GM19023 (cell line): ENCODE measurements at regions not wholly inside any gene's neighbourhood (a gene's known extent, or its start where the extent isn't known, plus 50 kb on each side); places are given as distances from the start of the nearest gene placed in this dataset.
"Not testable (repeated sequence)": the region's sequence is repeated elsewhere in the genome, so short reads cannot be mapped to it uniquely, and the experiment has no call there.

Experiments used
- ATAC-seq: cut with Tn5 transposase; IDR thresholded peaks from one replicate; pipeline ENCODE4 v1.9.1; 2021; ENCODE audit warnings: mild to moderate bottlenecking, moderate library complexity; ENCODE audit not compliant: unreplicated experiment

DNA sequence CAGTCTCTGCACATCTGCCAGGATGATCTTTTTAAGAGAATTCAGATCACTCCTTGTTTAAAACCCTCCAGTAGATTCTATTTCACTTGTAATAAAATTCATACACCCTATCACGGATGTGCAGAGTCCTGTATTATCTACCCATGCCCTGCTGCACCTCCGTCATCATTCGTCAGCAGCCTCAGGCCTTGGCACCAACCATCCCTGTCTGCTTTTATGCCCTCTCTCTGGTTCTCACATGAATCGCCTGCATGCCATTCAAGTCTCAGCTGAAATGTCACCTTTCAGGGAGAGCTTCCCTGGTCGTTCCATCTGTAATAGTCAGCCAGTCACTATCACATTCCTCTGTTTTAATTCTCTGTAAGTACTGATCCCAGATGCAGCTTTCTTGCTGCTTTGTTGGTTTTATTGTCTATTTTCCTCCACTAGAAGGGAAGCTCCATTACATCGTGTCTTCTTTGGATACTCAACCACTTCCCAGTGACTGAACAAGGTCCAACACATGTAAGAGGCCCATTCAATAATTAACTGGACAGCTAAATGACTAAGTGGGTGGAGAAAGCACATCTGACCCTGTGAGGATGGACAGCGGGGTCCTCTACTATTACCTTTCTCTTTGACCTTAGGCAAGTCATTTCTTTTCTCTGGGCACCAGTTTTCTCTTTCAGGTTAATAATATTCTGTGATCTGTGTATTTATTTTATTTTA lies 81.2 kb upstream of the GOT2 start:
- ATAC-seq, result no peak

DNA sequence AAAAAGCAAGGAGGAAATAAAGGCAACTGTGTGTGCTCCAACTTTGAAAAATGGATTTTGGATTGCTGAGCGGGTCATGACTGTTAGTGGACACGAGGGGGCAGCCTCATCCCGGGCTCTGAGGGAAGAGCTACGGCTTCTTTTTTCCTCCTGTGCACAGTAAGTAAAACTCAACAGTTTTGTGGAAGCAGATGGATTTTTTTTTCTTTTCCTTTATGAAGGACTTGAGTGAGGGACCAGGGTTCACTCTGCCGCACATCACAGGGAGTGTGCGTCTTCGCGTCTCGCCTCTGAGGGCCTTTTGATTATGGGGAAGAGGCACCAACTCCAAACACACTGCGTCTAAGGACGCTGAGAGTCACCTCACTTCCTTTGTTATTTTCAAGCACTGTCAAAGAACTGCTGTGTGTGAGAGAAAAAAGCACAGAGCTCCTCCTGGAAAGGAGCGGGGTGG lies 80.3 kb upstream of the GOT2 start:
- ATAC-seq, result peak; percentile 92

DNA sequence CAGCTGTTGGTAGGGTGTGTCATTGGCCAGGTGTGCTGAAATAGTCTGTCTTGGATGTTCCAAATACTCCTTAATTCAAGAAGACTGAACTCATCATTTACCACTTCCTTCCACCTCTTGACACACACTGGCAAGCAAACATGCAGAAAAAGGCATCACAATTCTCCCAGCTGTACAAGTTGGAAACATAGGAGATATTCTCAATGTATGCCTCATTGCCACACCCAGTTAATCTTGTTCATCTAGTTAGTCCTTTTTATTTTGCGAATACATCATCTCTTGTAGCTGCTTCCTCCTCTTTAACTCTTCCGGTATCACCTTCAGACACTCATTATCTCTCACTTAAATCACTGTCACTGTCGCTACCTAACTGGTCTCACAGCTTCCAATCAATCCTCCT lies 75.1 kb upstream of the GOT2 start:
- ATAC-seq, result no peak

DNA sequence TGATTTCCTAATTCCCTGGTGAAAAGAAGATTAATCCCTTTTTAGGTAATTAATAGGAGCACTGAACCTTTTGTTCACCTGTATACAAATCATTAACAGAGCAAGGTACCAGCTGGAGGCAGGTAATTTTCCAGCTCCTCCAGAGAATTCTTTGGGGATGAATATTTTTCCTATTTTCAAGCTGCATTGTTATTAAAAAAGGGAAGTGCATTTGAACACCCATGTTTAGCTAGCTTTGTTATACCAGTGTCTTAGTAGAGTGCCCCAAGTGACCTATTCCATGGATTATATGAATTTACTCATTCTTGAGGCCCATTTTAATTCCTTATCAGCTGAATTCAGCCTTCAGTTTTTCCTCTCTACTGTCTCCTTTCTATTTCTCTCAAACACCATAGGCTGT lies 73.2 kb upstream of the GOT2 start:
- ATAC-seq, result no peak

DNA sequence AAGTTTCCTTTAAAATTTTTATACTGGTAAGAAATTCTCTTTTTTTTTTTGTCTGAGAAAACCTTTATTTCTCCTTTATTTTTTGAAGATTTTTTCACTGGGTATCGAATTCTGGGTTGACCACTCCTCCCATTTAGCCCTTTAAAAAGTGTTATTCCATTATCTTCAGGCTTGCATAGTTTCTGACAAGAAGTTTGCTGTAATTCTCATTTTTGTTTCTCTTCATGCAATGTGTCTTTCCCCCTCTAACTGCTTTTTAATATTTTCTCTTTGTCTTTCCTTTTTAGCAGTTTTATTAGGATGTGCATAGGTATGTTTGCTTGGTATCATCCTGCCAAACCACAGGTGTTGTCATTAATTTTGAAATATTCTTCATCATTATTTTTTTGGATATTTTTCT lies 67.7 kb upstream of the GOT2 start:
- ATAC-seq, result no peak

DNA sequence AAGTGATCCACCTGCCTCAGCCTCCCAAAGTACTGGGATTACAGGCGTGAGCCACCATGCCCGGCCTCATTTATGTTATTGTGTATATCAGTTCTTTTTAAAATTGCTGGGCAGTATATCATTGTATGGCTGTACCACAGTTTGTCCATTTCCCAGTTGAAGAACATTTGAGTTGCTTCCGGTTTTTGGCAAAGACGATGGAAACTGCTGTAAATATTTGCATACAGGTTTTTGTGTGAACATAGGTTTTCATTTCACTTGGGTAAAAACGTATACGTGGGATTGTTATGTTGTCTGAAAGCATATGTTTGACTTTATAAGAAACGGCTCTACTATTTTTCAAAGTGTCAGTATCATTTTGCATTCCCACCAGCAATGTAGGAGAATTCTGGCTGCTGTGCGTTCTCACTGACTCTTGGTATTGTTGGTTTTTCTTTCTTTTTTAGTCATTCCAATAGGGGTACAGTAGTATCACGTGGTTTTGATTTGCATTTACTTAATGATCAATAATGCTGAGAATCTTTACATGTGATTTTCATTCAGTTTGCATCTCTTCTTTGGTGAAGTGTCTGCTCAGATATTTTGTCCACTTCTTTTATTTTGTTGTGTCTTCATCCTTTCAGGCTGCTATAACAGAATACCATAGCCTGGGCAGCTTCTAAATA lies 63.2 kb upstream of the GOT2 start:
- no peak for ATAC-seq

DNA sequence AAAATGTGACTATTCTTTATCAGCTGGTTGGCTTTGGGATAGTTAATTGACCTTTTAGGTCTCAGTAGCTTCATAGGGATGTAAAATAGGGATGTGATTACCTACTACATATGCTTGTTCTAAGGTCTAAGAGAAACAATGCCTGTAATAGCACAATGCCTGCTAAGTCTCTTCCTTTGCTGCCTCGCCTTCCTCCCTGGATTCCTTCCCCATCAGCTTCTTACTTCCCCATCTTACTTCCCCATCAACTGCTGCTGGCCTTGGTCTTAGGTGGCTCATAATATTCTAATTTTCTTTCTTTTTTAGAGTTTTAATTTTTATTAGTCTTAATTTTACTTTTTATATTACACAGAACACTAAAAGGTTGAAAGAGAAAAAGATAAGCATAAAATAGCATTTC lies 59.2 kb upstream of the GOT2 start:
- ATAC-seq, result no peak

DNA sequence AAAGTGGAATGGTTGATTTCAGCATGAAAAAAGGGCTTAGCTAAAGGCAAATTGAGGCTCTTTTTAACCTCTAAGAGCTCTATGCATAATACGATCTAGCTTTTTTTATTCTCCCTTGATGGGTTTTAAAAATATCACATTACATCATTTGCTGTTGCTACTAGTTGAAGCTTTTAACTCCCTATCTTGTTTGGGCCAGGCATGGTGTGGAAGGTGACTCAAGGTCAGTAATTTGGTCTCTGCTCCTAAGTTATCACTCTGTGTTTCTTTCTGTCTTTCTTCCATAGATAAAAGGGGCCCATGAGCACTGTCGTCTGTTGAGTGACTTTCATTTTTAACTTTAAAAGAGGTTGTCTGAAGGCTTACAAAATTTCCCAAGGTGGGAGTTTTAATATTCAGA lies 58.1 kb upstream of the GOT2 start:
- no peak for ATAC-seq

DNA sequence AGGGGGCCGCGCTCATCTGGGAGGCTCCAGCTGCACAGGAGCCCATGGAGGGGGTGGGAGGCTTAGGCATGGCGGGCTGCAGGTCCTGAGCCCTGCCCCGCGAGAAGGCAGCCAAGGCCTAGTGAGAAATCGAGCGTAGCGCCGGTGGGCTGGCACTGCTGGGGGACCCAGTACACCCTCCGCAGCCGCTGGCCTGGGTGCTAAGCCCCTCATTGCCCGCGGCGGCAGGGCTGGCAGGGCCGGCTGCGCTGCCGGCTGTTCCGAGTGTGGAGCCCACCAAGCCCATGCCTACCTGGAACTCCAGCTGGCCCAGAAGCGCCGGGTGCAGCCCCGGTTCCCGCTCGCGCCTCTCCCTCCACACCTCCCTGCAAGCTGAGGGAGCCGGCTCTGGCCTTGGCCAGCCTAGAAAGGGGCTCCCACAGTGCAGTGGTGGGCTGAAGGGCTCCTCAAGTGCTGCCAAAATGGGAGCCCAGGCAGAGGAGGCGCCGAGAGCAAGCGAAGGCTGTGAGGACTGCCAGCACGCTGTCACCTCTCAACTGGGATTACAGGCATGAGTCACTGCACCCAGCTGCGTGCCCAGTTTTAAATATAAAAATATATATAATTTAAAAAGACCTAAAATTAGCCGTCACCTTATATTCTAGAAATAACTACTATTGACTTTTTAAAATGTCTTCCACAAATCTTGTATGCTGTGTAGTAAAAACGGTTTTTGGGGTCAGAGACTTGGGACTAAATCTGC lies 56.9 kb upstream of the GOT2 start:
- not testable (repeated sequence) for ATAC-seq

DNA sequence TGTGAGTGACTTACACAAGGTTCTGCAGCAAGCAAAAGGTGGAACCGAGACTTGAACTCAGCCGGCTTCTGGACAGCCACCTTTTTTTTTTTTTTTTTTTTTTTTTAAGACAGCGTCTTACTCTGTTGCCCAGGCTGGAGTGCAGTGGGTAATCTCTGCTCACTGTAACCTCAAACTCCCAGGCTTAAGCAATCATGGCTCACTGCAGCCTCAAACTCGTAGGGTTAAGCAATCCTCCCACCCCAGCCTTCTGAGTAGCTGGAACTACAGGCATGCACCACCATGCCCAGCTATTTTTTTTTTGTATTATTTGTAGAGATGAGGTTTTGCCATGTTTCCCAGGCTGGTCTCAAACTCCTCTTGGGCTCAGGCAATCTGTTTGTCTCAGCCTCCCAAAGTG lies 55.2 kb upstream of the GOT2 start:
- ATAC-seq, result no peak
